Right lung (tissue), 2 donors: ENCODE measurements at regions not wholly inside any gene's neighbourhood (a gene's known extent, or its start where the extent isn't known, plus 50 kb on each side); places are given as distances from the start of the nearest gene placed in this dataset.
"Not testable (repeated sequence)": the region's sequence is repeated elsewhere in the genome, so short reads cannot be mapped to it uniquely, and the experiment has no call there.

Source experiments
- DNase-seq, 2 donors: peaks; one replicate each; pipeline ENCODE4 v3.0.0-alpha.2; 2013

DNA sequence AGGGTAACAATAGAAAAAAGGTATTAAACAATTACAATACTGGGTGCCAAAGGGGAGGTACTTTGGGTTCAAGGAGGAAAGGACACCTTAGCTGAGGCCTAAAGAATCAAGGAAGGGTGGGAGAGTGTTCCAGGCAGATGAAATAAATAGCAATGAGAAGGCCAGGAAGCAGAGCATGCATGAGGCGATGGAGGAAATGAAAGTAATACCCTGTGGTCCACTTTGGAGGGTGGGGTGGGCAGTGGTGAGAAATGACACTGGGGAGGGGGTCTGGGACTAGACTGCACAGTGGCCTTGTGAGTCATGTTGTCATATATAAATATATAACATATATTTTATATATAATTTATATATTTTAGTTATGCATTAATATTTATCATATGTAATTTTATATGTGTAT, 55.9 kb downstream of the BHLHE40 start:
- no peak for DNase-seq

DNA sequence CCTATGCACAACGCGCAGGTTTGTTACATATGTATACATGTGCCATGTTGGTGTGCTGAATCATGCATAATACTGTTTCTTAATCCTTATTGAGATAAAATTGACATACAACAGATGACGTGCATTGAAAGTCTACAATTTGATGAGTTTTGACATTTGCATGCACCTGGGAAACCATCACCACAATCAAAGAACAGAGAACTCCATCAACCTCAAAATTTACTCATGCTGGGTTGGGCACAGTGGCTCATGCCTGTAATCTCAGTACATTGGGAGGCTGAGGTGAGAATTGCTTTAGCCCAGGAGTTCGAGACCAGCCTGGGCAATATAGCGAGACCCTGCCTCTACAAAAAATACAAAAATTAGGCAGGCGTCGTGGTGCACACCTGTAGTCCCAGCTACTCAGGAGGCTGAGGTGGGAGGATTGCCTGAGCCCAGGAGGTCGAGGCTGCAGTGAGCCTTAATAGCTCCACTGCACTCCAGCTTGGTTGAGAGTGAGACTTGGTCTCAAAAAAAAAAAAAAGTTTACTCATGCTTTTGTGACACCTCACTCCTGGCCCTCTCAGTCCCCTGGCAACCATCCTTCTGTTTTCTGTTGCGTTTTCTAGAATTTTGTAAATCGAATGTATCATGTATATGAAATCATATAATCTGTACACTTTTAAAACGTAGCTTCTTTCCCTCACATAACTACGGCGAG, 56.6 kb downstream of the BHLHE40 start:
- no peak for DNase-seq

DNA sequence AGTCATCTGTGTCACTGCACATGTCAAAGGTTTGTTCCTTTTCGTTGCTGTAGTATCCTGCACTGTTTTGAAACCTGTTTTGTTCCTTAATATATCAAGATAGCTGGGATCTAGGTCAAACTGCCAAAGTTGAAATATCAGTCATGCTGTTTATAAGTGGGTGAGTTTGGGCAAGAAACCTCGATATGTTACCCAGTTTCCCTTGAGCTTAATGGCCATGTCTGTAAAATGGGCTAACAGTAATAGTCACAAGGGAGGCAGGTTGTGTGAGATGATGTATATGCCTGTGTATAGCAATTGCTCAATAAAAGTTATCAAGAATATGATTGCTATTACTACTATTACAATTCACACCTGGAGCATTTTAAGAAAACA, 57.1 kb downstream of the BHLHE40 start:
- DNase-seq: no peak

DNA sequence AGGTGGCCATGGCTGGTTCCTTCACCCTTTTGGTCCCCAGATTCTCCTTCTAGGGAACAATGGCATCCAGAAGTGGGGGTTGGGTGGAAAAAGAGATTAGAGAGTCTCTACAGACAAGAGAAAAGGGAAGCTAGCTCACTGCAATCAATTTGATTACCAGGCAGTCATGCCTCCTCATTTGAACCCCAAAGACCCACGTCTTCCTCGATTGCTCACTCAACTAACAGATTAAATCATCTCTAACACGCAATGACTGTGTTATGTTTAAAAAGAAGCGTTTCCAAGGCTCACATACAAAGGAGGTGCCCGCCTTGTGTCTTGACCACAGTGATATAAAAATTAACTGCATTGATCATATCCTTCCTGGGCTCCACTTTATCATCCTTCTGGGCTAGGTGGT, 57.6 kb downstream of the BHLHE40 start:
- no peak for DNase-seq

- DNase-seq: no peak
Observed at GRCh38 chr3:5039585-5039984, 60.3 kb downstream of the BHLHE40 start.

- no peak for DNase-seq
Observed at GRCh38 chr3:5041315-5041714, 62.1 kb downstream of the BHLHE40 start.

GRCh38 chr3:5045961-5046360, 66.7 kb downstream of the BHLHE40 start:
- DNase-seq: no peak

DNA sequence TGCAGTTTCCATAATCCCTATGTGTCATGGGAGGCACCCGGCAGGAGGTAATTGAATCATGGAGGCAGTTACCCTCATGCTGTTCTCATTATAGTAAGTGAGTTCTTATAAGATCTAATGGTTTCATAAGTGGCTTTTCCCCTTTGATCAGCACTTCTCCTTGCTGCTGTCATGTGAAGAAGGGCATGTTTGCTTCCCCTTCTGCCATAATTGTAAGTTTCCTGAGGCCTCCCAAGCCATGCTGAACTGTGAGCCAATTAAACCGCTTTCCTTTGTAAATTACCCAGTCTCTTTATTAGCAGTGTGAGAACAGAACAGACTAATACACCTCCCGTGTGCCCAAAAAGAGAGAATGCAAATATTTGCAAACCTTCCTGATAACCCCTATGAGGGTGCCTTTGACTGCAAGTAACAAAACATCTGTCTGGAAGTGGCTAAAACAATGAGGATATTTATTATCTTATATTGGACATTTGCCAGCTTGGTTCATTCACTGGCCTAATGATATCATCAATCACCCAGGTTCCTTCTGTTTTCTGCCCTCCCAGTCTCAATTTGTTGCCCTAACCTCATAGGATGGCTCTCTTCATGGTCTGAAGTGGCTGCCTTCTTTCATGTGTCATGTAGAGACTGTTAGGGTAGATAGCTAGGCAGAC, 68.7 kb downstream of the BHLHE40 start:
- DNase-seq: no peak

- DNase-seq: no peak
Observed at GRCh38 chr3:5051772-5052171, 70.3 kb upstream of the ARL8B start.

DNA sequence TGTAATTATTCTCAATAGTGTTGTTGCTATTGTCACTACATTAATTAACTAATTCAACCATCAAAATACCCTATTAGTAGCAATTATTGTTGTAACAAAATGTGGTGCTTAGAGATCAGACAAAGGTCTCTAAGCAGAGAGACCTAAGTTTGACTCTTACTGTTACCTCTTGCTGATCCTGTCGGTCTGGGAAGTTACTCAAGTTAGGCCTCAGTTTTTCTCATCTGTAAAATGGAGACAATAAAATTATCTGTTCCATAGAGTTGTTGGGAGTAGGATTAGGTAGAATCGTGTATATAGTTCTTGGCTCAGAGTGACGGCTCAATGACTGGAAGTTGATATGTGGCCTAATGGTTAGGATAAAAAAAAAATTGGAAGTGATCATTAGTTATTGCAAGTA, 69.8 kb upstream of the ARL8B start:
- DNase-seq: no peak

DNA sequence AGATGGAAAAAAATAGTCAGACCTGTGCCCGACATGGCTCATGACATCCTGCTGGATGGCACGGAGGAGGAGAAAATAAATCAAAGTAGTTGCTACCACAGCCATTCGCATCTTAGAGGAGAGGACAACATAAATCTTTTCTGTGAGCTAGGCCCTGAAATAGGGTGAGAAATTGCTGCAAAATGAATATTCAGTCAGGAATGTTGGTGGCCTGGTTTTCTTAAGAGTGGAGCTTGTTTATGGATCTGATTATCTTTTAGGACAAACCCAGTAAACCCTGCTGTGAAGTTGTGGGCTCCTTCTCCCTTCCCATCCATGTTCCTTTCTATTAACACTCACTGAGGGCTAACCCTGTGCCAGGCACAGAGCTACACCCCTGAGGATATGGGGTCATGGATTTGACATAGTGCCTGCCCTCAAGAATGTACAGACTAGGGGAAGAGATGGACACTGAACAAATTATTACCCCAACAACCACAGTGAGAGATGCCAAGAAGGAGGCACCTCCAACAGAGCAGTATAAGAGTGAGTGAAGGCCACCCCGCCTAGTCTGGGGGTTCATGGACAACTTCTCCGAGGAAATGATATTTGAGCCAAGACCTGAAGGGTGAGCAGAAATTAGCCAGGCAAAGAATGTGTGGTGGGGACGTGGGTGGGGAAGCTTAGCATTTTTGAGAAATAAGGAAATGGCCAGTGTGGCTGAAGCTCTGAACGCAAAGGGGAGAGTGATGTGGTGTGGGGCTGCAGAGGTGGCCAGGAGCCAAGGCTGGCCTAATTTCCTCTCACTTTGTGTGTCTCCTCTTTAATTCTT, 68.9 kb upstream of the ARL8B start:
- no peak for DNase-seq

- no peak for DNase-seq
Observed at GRCh38 chr3:5054098-5054497, 68.0 kb upstream of the ARL8B start.

DNA sequence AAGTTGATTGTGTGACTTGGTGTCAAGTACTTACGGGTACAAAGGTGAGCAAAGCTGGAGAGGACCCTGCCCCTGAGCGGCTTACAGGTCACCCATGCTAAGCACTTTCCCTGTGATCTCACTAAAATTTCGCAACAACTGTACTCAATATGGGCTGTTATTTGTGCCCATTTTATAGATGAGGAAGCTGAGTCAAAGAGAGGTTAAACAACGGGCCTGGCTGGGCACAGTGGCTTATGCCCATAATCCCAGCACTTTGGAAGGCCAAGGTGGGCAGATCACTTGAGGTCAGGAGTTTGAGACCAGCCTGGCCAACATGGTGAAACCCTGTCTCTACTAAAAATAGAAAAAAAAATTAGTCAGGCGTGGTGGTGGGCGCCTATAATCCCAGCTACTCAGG, 67.5 kb upstream of the ARL8B start:
- not testable (repeated sequence) for DNase-seq

DNA sequence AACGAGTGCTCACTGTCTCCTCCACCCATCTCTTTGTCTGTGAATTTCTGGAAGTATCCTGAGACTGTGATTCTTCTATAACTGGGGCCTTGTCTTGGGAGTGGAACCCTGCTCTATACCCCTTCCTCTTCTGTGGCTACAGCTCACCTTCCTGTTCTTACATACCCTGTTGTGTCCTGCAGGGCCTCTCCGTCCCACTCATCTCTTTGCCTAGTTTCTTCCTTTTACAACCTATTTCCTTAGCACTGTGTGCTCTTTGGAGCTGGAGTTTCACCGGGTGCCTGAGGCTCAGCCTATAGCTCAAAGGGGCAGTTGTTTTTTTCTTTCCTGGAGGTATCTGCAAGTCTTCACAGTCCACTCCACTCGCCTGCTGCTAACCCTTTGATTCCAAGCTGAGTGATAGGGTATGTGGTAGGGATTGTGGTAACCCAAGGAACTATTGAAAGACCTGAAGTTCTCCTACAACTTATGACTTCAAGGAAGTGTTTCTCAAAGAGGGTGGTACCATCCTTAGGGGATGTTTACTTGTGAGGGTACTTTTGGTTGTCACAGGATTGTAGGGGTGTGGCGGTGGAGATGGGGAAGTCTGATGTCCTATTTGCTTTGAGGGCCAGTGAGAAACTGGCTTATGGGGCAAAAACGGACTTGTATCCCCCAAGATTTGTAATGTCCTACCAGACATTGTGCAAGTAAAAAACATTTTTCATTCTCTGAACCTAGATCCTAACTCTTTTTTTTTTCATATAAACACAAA, 66.6 kb upstream of the ARL8B start:
- DNase-seq: no peak

- DNase-seq: no peak
Observed at GRCh38 chr3:5056111-5056391, 66.0 kb upstream of the ARL8B start.

DNA sequence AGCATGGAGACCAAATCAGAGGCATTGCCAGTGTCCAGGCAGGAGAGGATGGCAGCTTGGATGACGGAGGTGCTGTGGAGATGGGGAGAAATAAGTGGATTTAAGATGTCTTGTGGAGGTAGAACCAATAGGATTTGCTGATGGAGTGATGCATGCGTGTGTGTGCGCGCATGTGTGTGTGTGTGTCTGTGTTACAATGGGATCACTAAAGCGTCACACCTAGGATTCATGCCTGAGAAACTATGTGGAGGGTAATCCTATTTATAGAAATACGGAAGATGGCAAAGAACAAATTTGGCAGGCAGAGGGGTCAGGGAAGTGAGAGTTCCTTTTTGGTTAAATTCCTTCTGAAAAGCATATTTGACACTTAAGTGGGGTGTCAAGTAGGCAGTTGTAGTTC, 64.8 kb upstream of the ARL8B start:
- DNase-seq: no peak

GRCh38 chr3:5057857-5058324, 64.2 kb upstream of the ARL8B start:
- DNase-seq: peak; percentile 51 to 67

- DNase-seq: no peak
Observed at GRCh38 chr3:5058471-5058951, 63.6 kb upstream of the ARL8B start.

DNA sequence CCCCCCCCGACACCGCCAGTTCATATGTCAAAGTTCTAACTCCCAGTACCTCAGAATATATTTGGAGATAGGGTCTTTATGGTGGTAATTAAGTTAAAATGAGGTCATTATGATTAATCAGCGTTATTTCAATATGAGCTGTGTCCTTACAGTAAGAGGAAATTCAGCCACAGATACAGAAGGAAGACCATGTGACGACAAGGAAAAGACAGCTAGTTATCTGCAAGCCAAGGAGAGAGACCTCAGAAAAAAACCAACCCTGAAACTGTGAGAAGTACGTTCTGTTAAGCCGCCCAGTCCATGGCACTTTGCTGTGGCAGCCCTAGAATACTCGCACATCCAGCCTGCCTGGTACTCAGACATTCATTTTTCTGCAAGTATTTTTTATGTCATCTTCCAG, 62.3 kb upstream of the ARL8B start:
- DNase-seq: no peak

GRCh38 chr3:5061218-5061569, 60.9 kb upstream of the ARL8B start:
- DNase-seq: no peak

GRCh38 chr3:5063724-5064123, 58.4 kb upstream of the ARL8B start:
- no peak for DNase-seq

DNA sequence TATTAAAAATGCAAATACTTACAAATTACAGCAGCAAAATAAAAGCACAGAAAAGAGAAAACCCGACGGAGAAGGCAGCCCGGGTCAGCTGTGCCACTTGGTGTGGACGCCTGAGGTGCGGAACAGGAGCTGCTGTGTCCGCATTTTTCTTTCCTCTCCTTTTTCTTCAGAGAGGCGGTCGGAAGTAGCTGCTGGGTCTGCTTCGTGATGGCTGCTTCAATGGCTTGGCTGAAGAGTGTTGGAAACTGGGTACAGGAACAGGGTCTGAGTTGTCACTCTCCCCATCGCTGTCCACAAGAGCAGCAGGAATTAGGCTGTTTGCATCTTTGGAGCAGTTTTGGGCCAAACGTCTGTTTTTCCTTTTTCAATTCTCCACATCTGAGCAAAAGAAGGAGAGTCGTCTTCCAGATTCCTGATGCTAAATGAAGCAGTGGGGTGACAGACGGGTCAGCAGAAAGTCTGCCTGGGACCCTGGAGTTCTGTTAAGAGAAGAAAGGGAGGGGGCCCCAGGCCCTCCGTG, 53.5 kb upstream of the ARL8B start:
- DNase-seq: no peak
